A673 (cell line): ENCODE measurements at regions not wholly inside any gene's neighbourhood (a gene's known extent, or its start where the extent isn't known, plus 50 kb on each side); places are given as distances from the start of the nearest gene placed in this dataset.

ENCODE experiments used
- BruUV-seq: library from RNA; stranded (reverse); fragments of 400-500 nt; replicated peaks from 2 replicates; lab custom pipeline; 2021; lab: Mats Ljungman, UMichigan
- CTCF ChIA-PET: fragments of 300-600 bp; sonication (Branson Sonifier 250); formaldehyde crosslinking; loops from one replicate; lab custom pipeline; 2022; ENCODE audit warnings: antibody characterized with exemption; lab: Charles Lee
- POLR2A ChIA-PET: fragments of 300-600 bp; sonication (Branson Sonifier 250); formaldehyde crosslinking; loops from one replicate; lab custom pipeline; 2022; ENCODE audit warnings: antibody characterized with exemption; ENCODE audit not compliant: low non-redundant PET; lab: Charles Lee
- DNase-seq: peaks from one replicate; pipeline ENCODE4 v3.0.0-alpha.2; 2015; ENCODE audit warnings: low spot score
- H3K27ac ChIP-seq: fragments of 200-600 bp; sonication (generic); 2 replicates; pipeline ENCODE4 v1.5.1; 2016; ENCODE audit warnings: mixed run types, low read depth, mild to moderate bottlenecking, mixed read lengths, antibody characterized with exemption, low read length; ENCODE audit not compliant: poor library complexity, severe bottlenecking
- H3K27me3 ChIP-seq: fragments of 200-600 bp; sonication (generic); replicated peaks from 2 replicates; pipeline ENCODE4 v1.6.1; 2017; ENCODE audit warnings: mixed run types, low read depth, mild to moderate bottlenecking, mixed read lengths, antibody characterized with exemption, low read length; ENCODE audit not compliant: insufficient read depth, poor library complexity
- H3K36me3 ChIP-seq: fragments of 200-600 bp; sonication (generic); 2 replicates; pipeline ENCODE4 v1.6.1; 2016; ENCODE audit warnings: mixed run types, mild to moderate bottlenecking, mixed read lengths, antibody characterized with exemption, low read length; ENCODE audit not compliant: insufficient read depth, poor library complexity, severe bottlenecking
- H3K4me1 ChIP-seq: fragments of 200-600 bp; sonication (generic); 2 replicates; pipeline ENCODE4 v1.6.1; 2017; ENCODE audit warnings: mixed run types, mild to moderate bottlenecking, mixed read lengths, antibody characterized with exemption, low read length; ENCODE audit not compliant: insufficient read depth, poor library complexity, severe bottlenecking
- H3K4me3 ChIP-seq: fragments of 200-600 bp; sonication (generic); 2 replicates; pipeline ENCODE4 v1.5.1; 2016; ENCODE audit warnings: low read depth, mixed run types, mild to moderate bottlenecking, mixed read lengths, low read length; ENCODE audit not compliant: poor library complexity, severe bottlenecking
- H3K9me3 ChIP-seq: fragments of 200-600 bp; sonication (generic); 2 replicates; pipeline ENCODE4 v1.6.1; 2016; ENCODE audit warnings: mixed run types, low read depth, mild to moderate bottlenecking, mixed read lengths, antibody characterized with exemption, low read length; ENCODE audit not compliant: poor library complexity, severe bottlenecking
- EZH2 ChIP-seq: fragments of 200-600 bp; sonication (generic); IDR thresholded peaks from 2 replicates; pipeline ENCODE4 v1.6.1; 2017; ENCODE audit warnings: borderline replicate concordance, low read depth, mild to moderate bottlenecking, mixed read lengths, antibody characterized with exemption, low read length; ENCODE audit not compliant: poor library complexity, severe bottlenecking
- intact Hi-C: fragments of 100-400 bp; cut with micrococcal nuclease; formaldehyde crosslinking; loops from one replicate; pipeline ENCODE4 v1.10.0; 2022; ENCODE audit not compliant: unreplicated experiment
- TF ChIP-seq, protein P1 (sequence below): fragments of 300-800, 200-600 bp; sonication (generic); conservative IDR thresholded peaks from 2 replicates; pipeline ENCODE4 v1.5.1; 2017; ENCODE audit warnings: low read depth, mild to moderate bottlenecking, antibody characterized with exemption, low read length, moderate library complexity, mixed read lengths

- Histone ChIP-seq H3K27ac (no peak overlapping the region), H3K4me1 (peaks cover 16% of the 10 kb centered on the region), H3K27me3 (no peaks in the 10 kb centered on the region), H3K36me3 (no peaks in the 10 kb centered on the region), H3K9me3 (no peaks in the 10 kb centered on the region), H3K4me3 (no peak overlapping the region)
- BruUV-seq: no TSS peak
- DNase-seq: no peak
- TF ChIP-seq, protein P1, sequence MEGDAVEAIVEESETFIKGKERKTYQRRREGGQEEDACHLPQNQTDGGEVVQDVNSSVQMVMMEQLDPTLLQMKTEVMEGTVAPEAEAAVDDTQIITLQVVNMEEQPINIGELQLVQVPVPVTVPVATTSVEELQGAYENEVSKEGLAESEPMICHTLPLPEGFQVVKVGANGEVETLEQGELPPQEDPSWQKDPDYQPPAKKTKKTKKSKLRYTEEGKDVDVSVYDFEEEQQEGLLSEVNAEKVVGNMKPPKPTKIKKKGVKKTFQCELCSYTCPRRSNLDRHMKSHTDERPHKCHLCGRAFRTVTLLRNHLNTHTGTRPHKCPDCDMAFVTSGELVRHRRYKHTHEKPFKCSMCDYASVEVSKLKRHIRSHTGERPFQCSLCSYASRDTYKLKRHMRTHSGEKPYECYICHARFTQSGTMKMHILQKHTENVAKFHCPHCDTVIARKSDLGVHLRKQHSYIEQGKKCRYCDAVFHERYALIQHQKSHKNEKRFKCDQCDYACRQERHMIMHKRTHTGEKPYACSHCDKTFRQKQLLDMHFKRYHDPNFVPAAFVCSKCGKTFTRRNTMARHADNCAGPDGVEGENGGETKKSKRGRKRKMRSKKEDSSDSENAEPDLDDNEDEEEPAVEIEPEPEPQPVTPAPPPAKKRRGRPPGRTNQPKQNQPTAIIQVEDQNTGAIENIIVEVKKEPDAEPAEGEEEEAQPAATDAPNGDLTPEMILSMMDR: no peak
- no peak for TF ChIP-seq EZH2
- CTCF ChIA-PET: no interaction called here
- intact Hi-C loops: no loop called here
- POLR2A ChIA-PET: no interaction called here
These were observed 73.3 kb upstream of the FZD7 start for GRCh38 chr2:201960305-201960704.

DNA sequence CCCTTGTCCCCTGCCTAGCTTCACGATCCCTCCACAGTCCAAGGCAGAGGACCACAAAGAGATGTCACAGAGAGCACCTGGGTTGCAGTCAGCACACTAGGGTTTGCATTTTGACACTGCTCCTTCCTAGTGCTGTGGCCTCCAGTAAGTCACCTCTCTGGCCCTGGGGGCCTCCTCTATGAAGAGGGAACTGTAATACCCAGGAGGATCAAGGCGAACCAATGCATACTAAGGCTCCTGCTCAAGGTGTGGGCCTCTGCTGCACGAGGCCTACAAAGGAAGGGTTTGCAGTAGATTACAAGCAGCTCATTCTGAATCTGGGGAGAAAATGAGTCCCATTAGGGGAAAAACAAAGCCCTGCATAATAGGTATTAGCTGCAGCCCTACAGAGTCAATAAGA is 72.3 kb upstream of the FZD7 start:
- H3K27me3 ChIP-seq: no peaks in the 10 kb centered on the region
- no peaks in the 10 kb centered on the region for H3K9me3 ChIP-seq
- ChIA-PET CTCF (no interaction called here), POLR2A (no interaction called here)
- TF ChIP-seq EZH2: no peak
- TF ChIP-seq, protein P1: no peak
- no peaks in the 10 kb centered on the region for H3K36me3 ChIP-seq
- intact Hi-C loops: no loop called here
- DNase-seq: no peak
- no peak overlapping the region for H3K4me3 ChIP-seq
- no TSS peak for BruUV-seq
- no peak overlapping the region for H3K27ac ChIP-seq
- H3K4me1 ChIP-seq: peaks cover 21% of the 10 kb centered on the region

DNA sequence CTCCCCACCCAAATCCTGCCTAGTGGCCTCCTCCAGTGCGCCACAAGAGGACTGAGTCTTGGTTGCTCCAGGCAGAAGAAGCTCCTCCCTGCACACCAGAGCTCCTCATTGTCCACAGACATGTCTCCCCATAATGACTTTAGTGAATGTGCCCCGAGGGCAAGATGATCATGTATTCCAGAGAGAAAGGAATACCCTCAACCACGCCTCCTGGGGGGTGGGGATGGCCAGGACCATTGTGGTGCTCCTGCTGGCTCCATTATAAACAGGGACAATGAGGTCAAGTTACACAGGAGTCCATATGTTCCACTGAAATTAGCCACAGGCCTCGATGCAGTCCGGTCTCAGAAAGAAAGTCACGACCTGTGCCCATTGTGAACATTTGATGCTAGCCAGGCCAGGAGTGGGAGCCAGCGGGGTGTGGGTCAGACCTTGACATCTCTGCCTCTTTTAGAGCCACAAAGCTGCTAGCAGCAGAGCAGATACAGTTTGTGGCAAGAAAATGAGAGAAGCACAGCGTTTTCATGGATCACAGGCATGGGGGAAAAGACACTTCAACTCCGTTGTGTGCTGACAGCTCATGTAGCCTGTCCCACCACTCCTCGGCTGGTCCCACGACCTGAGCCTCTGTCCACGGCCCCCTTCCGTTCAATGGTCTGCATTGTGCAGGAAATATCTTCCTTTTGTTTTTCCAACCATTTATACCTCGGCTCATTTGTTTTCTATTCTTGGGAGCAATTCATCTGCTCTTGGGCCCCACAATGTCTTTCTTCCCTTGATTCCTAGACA is 70.7 kb upstream of the FZD7 start:
- Histone ChIP-seq H3K9me3 (no peaks in the 10 kb centered on the region), H3K27ac (no peak overlapping the region), H3K36me3 (no peaks in the 10 kb centered on the region), H3K4me3 (no peak overlapping the region), H3K27me3 (no peaks in the 10 kb centered on the region), H3K4me1 (peaks cover 27% of the 10 kb centered on the region)
- TF ChIP-seq EZH2: no peak
- TF ChIP-seq, protein P1: no peak
- ChIA-PET POLR2A (interaction anchor here (0.6 kb wide), 1 partner anchor 685 kb away, joined by 4 read pairs; no protein-coding TSS in a partner anchor), CTCF (no interaction called here)
- no TSS peak for BruUV-seq
- no peak for DNase-seq
- intact Hi-C loops: no loop called here
